SH-SY5Y (cell line): ENCODE measurements at regions not wholly inside any gene's neighbourhood (a gene's known extent, or its start where the extent isn't known, plus 50 kb on each side); places are given as distances from the start of the nearest gene placed in this dataset.

Source experiments
- GATA2 ChIP-seq: IDR thresholded peaks from 2 replicates; pipeline ENCODE4 v1.6.1; 2011; ENCODE audit warnings: mild to moderate bottlenecking, low read depth, low read length
- GATA3 ChIP-seq: IDR thresholded peaks from 2 replicates; pipeline ENCODE4 v1.6.1; 2011; ENCODE audit warnings: low read depth, mild to moderate bottlenecking, low read length, moderate library complexity

DNA sequence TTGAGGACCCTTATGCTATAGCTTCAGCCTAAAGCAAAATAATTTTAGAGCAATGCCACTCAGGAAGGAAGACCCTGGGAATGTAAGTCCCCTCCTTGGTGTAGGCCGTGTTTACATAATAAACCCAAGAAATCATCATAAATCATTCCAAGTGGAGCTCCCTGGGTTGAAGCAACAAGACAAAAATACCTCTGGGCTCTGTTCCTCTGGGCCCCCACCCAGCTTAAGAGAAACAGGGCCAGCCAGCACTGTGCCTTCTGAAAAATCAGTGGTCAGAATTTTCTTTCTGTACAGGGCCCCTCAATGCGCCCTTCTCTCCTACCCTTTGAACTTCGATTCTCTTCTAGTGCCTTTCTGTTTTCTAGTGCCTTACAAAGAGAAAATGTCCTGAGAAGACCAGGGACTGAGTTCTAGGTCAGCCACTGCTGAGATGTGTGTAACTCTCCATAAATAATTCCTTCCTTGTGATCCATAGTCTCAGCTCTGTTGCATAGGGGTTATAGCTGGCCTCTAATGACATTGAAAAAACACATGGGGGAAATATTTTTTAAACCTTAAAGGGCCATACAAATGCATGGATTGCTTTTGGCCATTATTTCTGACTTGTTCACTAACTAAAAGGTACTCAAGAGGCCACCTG lies 101.0 kb downstream of the ADRB2 start:
- TF ChIP-seq GATA3 (no peak), GATA2 (no peak)
